ENCODE measurements at regions not wholly inside any gene's neighbourhood (a gene's known extent, or its start where the extent isn't known, plus 50 kb on each side); places are given as distances from the start of the nearest gene placed in this dataset.

- no peak for TF ChIP-seq MAX (IDR thresholded peaks at IDR 0.05)
- TF ChIP-seq RAD21 (IDR thresholded peaks at IDR 0.05; ENCODE audit: low read depth): no peak
- TF ChIP-seq CREB1 (IDR thresholded peaks at IDR 0.05; ENCODE audit: low read depth): no peak
- TF ChIP-seq FOXM1 (IDR thresholded peaks at IDR 0.05; ENCODE audit: borderline replicate concordance, low read depth): no peak
- TF ChIP-seq CEBPB (IDR thresholded peaks at IDR 0.05): no peak
- TF ChIP-seq TAF1 (IDR thresholded peaks at IDR 0.05; ENCODE audit: low read depth): no peak
- no peak for TF ChIP-seq ZBTB7A (IDR thresholded peaks at IDR 0.05; ENCODE audit: low read depth)
- no peak for TF ChIP-seq EP300 (IDR thresholded peaks at IDR 0.05; ENCODE audit: borderline replicate concordance)
- no peak for TF ChIP-seq YY1 (IDR thresholded peaks at IDR 0.05; ENCODE audit: low read depth)
- TF ChIP-seq EGR1 (IDR thresholded peaks at IDR 0.05): no peak
- no peak for TF ChIP-seq REST (IDR thresholded peaks at IDR 0.05; ENCODE audit: low read depth)
- no peak for TF ChIP-seq USF1 (IDR thresholded peaks at IDR 0.05)
- no peak for TF ChIP-seq TEAD4 (IDR thresholded peaks at IDR 0.05)
Observed at GRCh38 chr4:104969394-104970082, 177.1 kb upstream of the TET2 start.

Measured in Ishikawa (cell line).